OCI-LY1 (cell line): ENCODE measurements at regions not wholly inside any gene's neighbourhood (a gene's known extent, or its start where the extent isn't known, plus 50 kb on each side); places are given as distances from the start of the nearest gene placed in this dataset.

ENCODE experiments used
- CTCF ChIP-seq: fragments of 200-600 bp; sonication (generic), shearing (Covaris generic); IDR thresholded peaks from 2 replicates; pipeline ENCODE4 v1.5.1; 2017; ENCODE audit warnings: mild to moderate bottlenecking, antibody characterized with exemption, low read length, moderate library complexity, mixed read lengths
- EZH2 ChIP-seq: fragments of 200-600 bp; sonication (generic), shearing (Covaris generic); IDR thresholded peaks from 2 replicates; pipeline ENCODE4 v1.8.0; 2017; ENCODE audit warnings: borderline replicate concordance, mixed run types, mild to moderate bottlenecking, antibody characterized with exemption, low read length, moderate library complexity, mixed read lengths

DNA sequence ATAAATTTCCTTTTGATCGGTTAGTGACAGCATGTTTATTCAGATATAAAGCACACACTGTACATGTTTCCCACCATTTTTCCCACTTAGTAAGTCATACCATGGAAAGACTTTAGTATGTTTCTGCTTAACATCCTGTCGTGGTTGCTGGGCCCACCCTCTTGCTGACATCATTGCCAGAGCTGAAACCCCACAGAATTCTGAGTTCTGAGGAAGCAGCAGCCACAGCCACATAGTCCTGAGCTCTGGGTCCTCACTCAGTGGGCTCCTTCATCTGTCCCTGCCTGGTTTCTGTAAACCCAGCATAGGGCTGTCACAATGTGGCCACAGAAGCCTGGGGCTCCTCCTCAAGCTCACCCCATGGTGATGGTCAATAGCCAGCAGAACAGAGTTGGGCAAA is 441.5 kb downstream of the ENC1 start:
- TF ChIP-seq CTCF (no peak), EZH2 (no peak)
